ENCODE measurements at regions not wholly inside any gene's neighbourhood (a gene's known extent, or its start where the extent isn't known, plus 50 kb on each side); places are given as distances from the start of the nearest gene placed in this dataset.

- TF ChIP-seq POLR2A (IDR thresholded peaks at IDR 0.05; ENCODE audit: low read depth, low read length) (no peak), POLR2AphosphoS5 (IDR thresholded peaks at IDR 0.05; ENCODE audit: low read depth, low read length) (no peak), PAX5 (IDR thresholded peaks at IDR 0.05; ENCODE audit: insufficient read depth, low read length, severe bottlenecking) (no peak), SPI1 (IDR thresholded peaks at IDR 0.05; ENCODE audit: low read depth, low read length) (no peak), TAF1 (IDR thresholded peaks at IDR 0.05; ENCODE audit: low read depth, low read length) (no peak)
These were observed 187.7 kb upstream of the USP24 start for GRCh38 chr1:55402671-55403464.
